Parathyroid adenoma (tissue), 2 donors: ENCODE measurements at regions not wholly inside any gene's neighbourhood (a gene's known extent, or its start where the extent isn't known, plus 50 kb on each side); places are given as distances from the start of the nearest gene placed in this dataset.

Experiments used
- H2AFZ ChIP-seq: fragments of 300-600 bp; sonication (generic); one replicate; pipeline ENCODE4 v1.7.0; 2017; ENCODE audit warnings: antibody characterized with exemption, mild to moderate bottlenecking
- H3K27ac ChIP-seq: fragments of 300-600 bp; sonication (generic); one replicate; pipeline ENCODE4 v1.7.0; 2017
- H3K27me3 ChIP-seq: fragments of 300-600 bp; sonication (generic); one replicate; pipeline ENCODE4 v1.7.0; 2017; ENCODE audit warnings: low read length; ENCODE audit not compliant: control insufficient read depth, insufficient read depth
- H3K36me3 ChIP-seq: fragments of 300-600 bp; sonication (generic); one replicate; pipeline ENCODE4 v1.7.0; 2017; ENCODE audit warnings: low read length; ENCODE audit not compliant: control insufficient read depth, insufficient read depth
- H3K4me1 ChIP-seq: fragments of 300-600 bp; sonication (generic); one replicate; pipeline ENCODE4 v1.7.0; 2017; ENCODE audit warnings: control low read depth
- H3K4me2 ChIP-seq: fragments of 300-600 bp; sonication (generic); one replicate; pipeline ENCODE4 v1.7.0; 2017; ENCODE audit warnings: low read length
- H3K4me3 ChIP-seq: fragments of 300-600 bp; sonication (generic); one replicate; pipeline ENCODE4 v1.7.0; 2017; ENCODE audit warnings: low read depth, low read length
- H3K79me2 ChIP-seq: fragments of 300-600 bp; sonication (generic); one replicate; pipeline ENCODE4 v1.7.0; 2017; ENCODE audit warnings: control low read depth
- H3K9ac ChIP-seq: fragments of 300-600 bp; sonication (generic); one replicate; pipeline ENCODE4 v1.7.0; 2017; ENCODE audit warnings: mild to moderate bottlenecking
- H3K9me3 ChIP-seq: fragments of 300-600 bp; sonication (generic); one replicate; pipeline ENCODE4 v1.7.0; 2017; ENCODE audit warnings: low read length; ENCODE audit not compliant: control insufficient read depth
- TF ChIP-seq, protein P1 (sequence below): fragments of 300-600 bp; sonication (generic); IDR thresholded peaks from one replicate; pipeline ENCODE4 v1.7.0; 2017; ENCODE audit warnings: antibody characterized with exemption, mild to moderate bottlenecking
- donor health status: primary hyperparathyroidism.

DNA sequence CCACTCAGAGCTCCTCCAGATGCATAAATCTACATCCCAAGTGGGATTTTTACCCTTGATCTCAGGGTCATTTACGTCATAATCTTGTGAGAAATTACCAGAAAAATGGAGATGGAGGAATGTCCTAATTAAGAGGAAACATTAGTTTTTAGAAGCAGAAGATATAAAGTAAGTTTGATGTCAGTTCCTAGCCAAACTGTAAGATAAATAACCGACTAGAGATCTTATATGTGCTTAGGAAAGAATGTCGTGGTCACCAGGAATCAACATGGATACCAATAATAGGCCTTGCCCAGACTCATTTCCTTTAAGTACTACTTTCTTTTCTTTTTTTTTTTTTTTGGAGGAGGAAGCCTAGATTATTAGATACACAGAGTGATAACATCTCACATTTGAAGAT, 186.9 kb downstream of the UTRN start:
- H3K27me3 ChIP-seq: no peaks in the 10 kb centered on the region
- H3K27ac ChIP-seq: no peak overlapping the region
- H3K36me3 ChIP-seq: no peaks in the 10 kb centered on the region
- H3K4me3 ChIP-seq: no peak overlapping the region
- H3K9me3 ChIP-seq: no peaks in the 10 kb centered on the region
- H3K9ac ChIP-seq: no peak overlapping the region
- no peaks in the 10 kb centered on the region for H3K79me2 ChIP-seq
- no peaks in the 10 kb centered on the region for H3K4me1 ChIP-seq
- H2AFZ ChIP-seq: no peak overlapping the region
- no peak overlapping the region for H3K4me2 ChIP-seq
- TF ChIP-seq, protein P1, sequence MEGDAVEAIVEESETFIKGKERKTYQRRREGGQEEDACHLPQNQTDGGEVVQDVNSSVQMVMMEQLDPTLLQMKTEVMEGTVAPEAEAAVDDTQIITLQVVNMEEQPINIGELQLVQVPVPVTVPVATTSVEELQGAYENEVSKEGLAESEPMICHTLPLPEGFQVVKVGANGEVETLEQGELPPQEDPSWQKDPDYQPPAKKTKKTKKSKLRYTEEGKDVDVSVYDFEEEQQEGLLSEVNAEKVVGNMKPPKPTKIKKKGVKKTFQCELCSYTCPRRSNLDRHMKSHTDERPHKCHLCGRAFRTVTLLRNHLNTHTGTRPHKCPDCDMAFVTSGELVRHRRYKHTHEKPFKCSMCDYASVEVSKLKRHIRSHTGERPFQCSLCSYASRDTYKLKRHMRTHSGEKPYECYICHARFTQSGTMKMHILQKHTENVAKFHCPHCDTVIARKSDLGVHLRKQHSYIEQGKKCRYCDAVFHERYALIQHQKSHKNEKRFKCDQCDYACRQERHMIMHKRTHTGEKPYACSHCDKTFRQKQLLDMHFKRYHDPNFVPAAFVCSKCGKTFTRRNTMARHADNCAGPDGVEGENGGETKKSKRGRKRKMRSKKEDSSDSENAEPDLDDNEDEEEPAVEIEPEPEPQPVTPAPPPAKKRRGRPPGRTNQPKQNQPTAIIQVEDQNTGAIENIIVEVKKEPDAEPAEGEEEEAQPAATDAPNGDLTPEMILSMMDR: no peak

DNA sequence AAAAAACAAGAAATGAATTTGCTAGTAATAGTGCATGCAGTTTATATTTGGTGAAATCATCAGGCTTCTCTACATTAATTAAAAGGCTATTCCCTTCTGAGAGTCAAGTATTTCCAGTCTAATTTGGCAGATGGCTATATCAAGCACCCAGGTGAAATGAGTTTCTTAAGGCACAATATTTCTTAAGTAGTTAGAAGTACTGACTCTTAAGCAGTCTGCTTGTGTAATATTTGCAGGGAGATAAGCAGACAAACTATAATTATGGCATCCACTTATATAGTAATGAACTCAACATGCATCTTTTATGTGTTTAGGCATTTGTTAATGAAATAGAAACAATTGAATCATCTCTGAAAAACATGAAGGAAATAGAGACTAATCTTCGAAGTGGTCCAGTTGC, 189.2 kb downstream of the UTRN start:
- TF ChIP-seq, protein P1: no peak
- no peaks in the 10 kb centered on the region for H3K79me2 ChIP-seq
- no peak overlapping the region for H3K4me3 ChIP-seq
- no peak overlapping the region for H3K9ac ChIP-seq
- no peak overlapping the region for H2AFZ ChIP-seq
- H3K36me3 ChIP-seq: no peaks in the 10 kb centered on the region
- H3K4me1 ChIP-seq: no peaks in the 10 kb centered on the region
- H3K27me3 ChIP-seq: no peaks in the 10 kb centered on the region
- H3K9me3 ChIP-seq: no peaks in the 10 kb centered on the region
- H3K27ac ChIP-seq: no peak overlapping the region
- H3K4me2 ChIP-seq: no peak overlapping the region

DNA sequence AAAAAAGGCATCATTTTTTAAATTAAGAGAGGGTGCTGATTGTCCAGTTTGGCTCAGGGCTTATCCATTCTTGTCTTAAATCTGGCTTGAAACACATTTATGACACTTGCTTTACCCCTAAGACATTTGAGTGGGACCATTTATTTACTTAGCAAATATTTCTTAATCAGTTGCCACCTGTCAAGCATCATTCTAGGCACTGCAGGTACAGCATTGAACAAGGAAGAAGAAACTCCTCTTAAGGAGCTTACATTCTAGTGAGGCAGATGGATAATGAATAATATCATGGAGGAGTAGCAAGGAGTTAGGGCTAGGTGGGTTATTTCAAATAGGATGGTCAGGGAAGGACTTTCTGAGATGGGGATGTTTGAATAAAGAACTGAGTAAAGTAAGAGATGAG, 189.8 kb downstream of the UTRN start:
- no peak overlapping the region for H3K27ac ChIP-seq
- no peaks in the 10 kb centered on the region for H3K79me2 ChIP-seq
- H3K4me2 ChIP-seq: no peak overlapping the region
- no peak overlapping the region for H3K4me3 ChIP-seq
- no peaks in the 10 kb centered on the region for H3K9me3 ChIP-seq
- no peaks in the 10 kb centered on the region for H3K27me3 ChIP-seq
- H2AFZ ChIP-seq: no peak overlapping the region
- no peaks in the 10 kb centered on the region for H3K4me1 ChIP-seq
- H3K9ac ChIP-seq: no peak overlapping the region
- TF ChIP-seq, protein P1: no peak
- no peaks in the 10 kb centered on the region for H3K36me3 ChIP-seq

DNA sequence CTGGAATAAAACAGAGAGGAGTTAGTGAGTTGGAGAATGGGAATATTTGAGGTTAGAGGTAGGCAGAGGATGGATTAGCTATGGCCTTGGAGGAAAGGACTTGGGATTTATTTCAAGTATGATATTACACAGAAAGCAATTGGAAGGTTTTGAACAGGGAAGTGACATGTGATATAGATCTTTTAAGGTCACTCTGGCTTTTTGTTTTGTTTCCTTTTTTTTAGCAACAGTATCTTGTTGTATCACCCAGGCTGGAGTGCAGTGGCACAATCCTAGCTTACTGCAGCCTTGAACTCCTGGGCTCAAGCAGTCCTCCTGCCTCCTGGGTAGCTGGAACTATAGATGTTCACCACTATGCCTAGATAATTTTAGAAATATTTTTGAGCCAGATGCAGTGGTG, 190.3 kb downstream of the UTRN start:
- H3K9ac ChIP-seq: no peak overlapping the region
- no peak overlapping the region for H3K27ac ChIP-seq
- H3K4me2 ChIP-seq: no peak overlapping the region
- H2AFZ ChIP-seq: no peak overlapping the region
- H3K79me2 ChIP-seq: no peaks in the 10 kb centered on the region
- no peaks in the 10 kb centered on the region for H3K9me3 ChIP-seq
- H3K4me1 ChIP-seq: no peaks in the 10 kb centered on the region
- H3K36me3 ChIP-seq: no peaks in the 10 kb centered on the region
- no peaks in the 10 kb centered on the region for H3K27me3 ChIP-seq
- TF ChIP-seq, protein P1: no peak
- no peak overlapping the region for H3K4me3 ChIP-seq

DNA sequence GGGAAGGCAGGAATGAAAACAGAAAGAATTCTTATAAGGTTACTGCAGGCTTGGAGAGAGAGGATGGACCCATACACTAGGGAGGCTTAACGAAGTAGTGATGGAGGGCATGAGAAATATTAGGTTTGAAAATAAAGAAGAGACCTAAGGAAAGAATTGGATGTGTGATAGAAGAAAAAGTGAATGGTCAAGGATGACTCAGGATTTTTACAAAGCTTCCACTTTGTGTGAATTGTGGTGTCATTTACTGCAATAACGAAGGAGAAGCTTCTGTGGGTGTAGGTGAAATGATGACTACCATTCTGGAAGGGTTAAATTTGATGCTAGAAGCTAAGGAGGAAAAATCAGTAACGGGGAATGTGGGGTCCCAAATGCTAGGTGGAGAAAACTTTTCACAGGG, 191.2 kb downstream of the UTRN start:
- no peak overlapping the region for H3K27ac ChIP-seq
- H3K36me3 ChIP-seq: no peaks in the 10 kb centered on the region
- H3K9me3 ChIP-seq: no peaks in the 10 kb centered on the region
- no peaks in the 10 kb centered on the region for H3K4me1 ChIP-seq
- no peaks in the 10 kb centered on the region for H3K27me3 ChIP-seq
- H2AFZ ChIP-seq: no peak overlapping the region
- no peak overlapping the region for H3K4me3 ChIP-seq
- H3K9ac ChIP-seq: no peak overlapping the region
- no peaks in the 10 kb centered on the region for H3K79me2 ChIP-seq
- TF ChIP-seq, protein P1: no peak
- no peak overlapping the region for H3K4me2 ChIP-seq
